ENCODE measurements at regions not wholly inside any gene's neighbourhood (a gene's known extent, or its start where the extent isn't known, plus 50 kb on each side); places are given as distances from the start of the nearest gene placed in this dataset.

- TF ChIP-seq CTCF (IDR thresholded peaks at IDR 0.05) = no peak
- intact Hi-C loops (cut with DNase I; ENCODE audit: low total_unique reads) = no loop called here
- Histone ChIP-seq H3K9me3 (no peaks in the 10 kb centered on the region), H3K27ac (no peak overlapping the region), H3K4me3 (no peak overlapping the region), H3K27me3 (peaks cover 0 to 69% of the 10 kb centered on the region in 2 donors), H3K4me1 (no peaks in the 10 kb centered on the region), H3K36me3 (no peaks in the 10 kb centered on the region)
- DNase-seq = no peak
These were observed 180.9 kb downstream of the RBFOX3 start for GRCh38 chr17:79429864-79430494.

GRCh38 chr17:79428988-79429387 lies 181.9 kb downstream of the RBFOX3 start:
- TF ChIP-seq CTCF (IDR thresholded peaks at IDR 0.05) = no peak
- Histone ChIP-seq H3K4me1 (no peaks in the 10 kb centered on the region), H3K27me3 (peaks cover 0 to 69% of the 10 kb centered on the region in 2 donors), H3K27ac (no peak overlapping the region), H3K36me3 (no peaks in the 10 kb centered on the region), H3K4me3 (no peak overlapping the region), H3K9me3 (no peaks in the 10 kb centered on the region)
- no peak for DNase-seq
- intact Hi-C loops (cut with DNase I; ENCODE audit: low total_unique reads) = no loop called here

GRCh38 chr17:79427621-79428539 lies 183.0 kb downstream of the RBFOX3 start:
- Histone ChIP-seq H3K4me1 (no peaks in the 10 kb centered on the region), H3K9me3 (no peaks in the 10 kb centered on the region), H3K27ac (no peak overlapping the region), H3K36me3 (no peaks in the 10 kb centered on the region), H3K27me3 (peaks cover 0 to 67% of the 10 kb centered on the region in 2 donors), H3K4me3 (no peak overlapping the region)
- no peak for TF ChIP-seq CTCF (IDR thresholded peaks at IDR 0.05)
- no peak for DNase-seq
- intact Hi-C loops (cut with DNase I; ENCODE audit: low total_unique reads) = no loop called here

- Histone ChIP-seq H3K4me3 (no peak overlapping the region), H3K9me3 (no peaks in the 10 kb centered on the region), H3K27ac (no peak overlapping the region), H3K36me3 (no peaks in the 10 kb centered on the region), H3K27me3 (peaks cover 0 to 73% of the 10 kb centered on the region in 2 donors), H3K4me1 (peaks cover 0 to 1% (median under 1%) of the 10 kb centered on the region in 4 donors)
- no peak for DNase-seq
- intact Hi-C loops (cut with DNase I; ENCODE audit: low total_unique reads) = no loop called here
- TF ChIP-seq CTCF (IDR thresholded peaks at IDR 0.05) = no peak
These were observed 185.2 kb downstream of the RBFOX3 start for GRCh38 chr17:79425686-79426085.

GRCh38 chr17:79424471-79425185 lies 186.2 kb downstream of the RBFOX3 start:
- TF ChIP-seq CTCF (IDR thresholded peaks at IDR 0.05) = no peak
- H3K9me3 ChIP-seq = no peaks in the 10 kb centered on the region
- intact Hi-C loops (cut with DNase I; ENCODE audit: low total_unique reads) = no loop called here
- H3K27ac ChIP-seq = no peak overlapping the region
- H3K4me1 ChIP-seq = peaks cover 0 to 8% (median 3%) of the 10 kb centered on the region in 4 donors
- H3K4me3 ChIP-seq = no peak overlapping the region
- peaks cover 0 to 73% of the 10 kb centered on the region in 2 donors for H3K27me3 ChIP-seq
- H3K36me3 ChIP-seq = no peaks in the 10 kb centered on the region
- no peak for DNase-seq
